Tongue (tissue), 1 donor: ENCODE measurements at regions not wholly inside any gene's neighbourhood (a gene's known extent, or its start where the extent isn't known, plus 50 kb on each side); places are given as distances from the start of the nearest gene placed in this dataset.
A peak's percentile ranks its signal among the peaks of the same experiment; 100 is the strongest.

ENCODE experiments used
- DNase-seq: peaks from one replicate; pipeline ENCODE4 v3.0.0-alpha.2; 2015

GRCh38 chr2:109070290-109070689, 58.7 kb upstream of the SH3RF3 start:
- no peak for DNase-seq

GRCh38 chr2:109069331-109070194, 59.4 kb upstream of the SH3RF3 start:
- DNase-seq, result no peak

GRCh38 chr2:109068811-109069210, 60.2 kb upstream of the SH3RF3 start:
- no peak for DNase-seq

- no peak for DNase-seq
Measured at GRCh38 chr2:109067631-109068125, 61.3 kb upstream of the SH3RF3 start.

GRCh38 chr2:109066917-109067597, 61.9 kb upstream of the SH3RF3 start:
- DNase-seq, result no peak

GRCh38 chr2:109066501-109066900, 62.5 kb upstream of the SH3RF3 start:
- DNase-seq, result no peak

- no peak for DNase-seq
Measured at GRCh38 chr2:109065391-109065734, 63.6 kb upstream of the SH3RF3 start.

- no peak for DNase-seq
Measured at GRCh38 chr2:109064660-109065390, 64.2 kb upstream of the SH3RF3 start.

GRCh38 chr2:109062859-109063700, 65.9 kb upstream of the SH3RF3 start:
- DNase-seq, result no peak

- no peak for DNase-seq
Measured at GRCh38 chr2:109062145-109062858, 66.7 kb upstream of the SH3RF3 start.

- no peak for DNase-seq
Measured at GRCh38 chr2:109061736-109062135, 67.3 kb upstream of the SH3RF3 start.

GRCh38 chr2:109060496-109060895, 68.5 kb upstream of the SH3RF3 start:
- no peak for DNase-seq

- no peak for DNase-seq
Measured at GRCh38 chr2:109059474-109060165, 69.4 kb upstream of the SH3RF3 start.

- DNase-seq, result no peak
Measured at GRCh38 chr2:109058802-109059201, 69.8 kb upstream of the EDAR start.

- peak; percentile 46 for DNase-seq
Measured at GRCh38 chr2:109058191-109058632, 69.2 kb upstream of the EDAR start.

GRCh38 chr2:109057686-109058085, 68.7 kb upstream of the EDAR start:
- no peak for DNase-seq

GRCh38 chr2:109055435-109055834, 66.4 kb upstream of the EDAR start:
- DNase-seq, result no peak

- no peak for DNase-seq
Measured at GRCh38 chr2:109054865-109055264, 65.8 kb upstream of the EDAR start.

GRCh38 chr2:109053716-109054115, 64.7 kb upstream of the EDAR start:
- DNase-seq, result no peak

GRCh38 chr2:109052922-109053321, 63.9 kb upstream of the EDAR start:
- no peak for DNase-seq

- no peak for DNase-seq
Measured at GRCh38 chr2:109049022-109049421, 60.0 kb upstream of the EDAR start.
